ENCODE measurements at regions not wholly inside any gene's neighbourhood (a gene's known extent, or its start where the extent isn't known, plus 50 kb on each side); places are given as distances from the start of the nearest gene placed in this dataset.

GRCh38 chr22:48404801-48405447 lies 1422.7 kb downstream of the BRD1 start:
- no peak for DNase-seq

GRCh38 chr22:48403521-48404403 lies 1423.9 kb downstream of the BRD1 start:
- DNase-seq, result peak; percentile 38

- DNase-seq, result peak; percentile 49
Observed at GRCh38 chr22:48402591-48403031, 1425.1 kb downstream of the BRD1 start.

GRCh38 chr22:48401523-48401922 lies 1426.2 kb downstream of the BRD1 start:
- DNase-seq, result peak; percentile 13

- peak; percentile 5 for DNase-seq
Observed at GRCh38 chr22:48398181-48398905, 1429.3 kb downstream of the BRD1 start.

- DNase-seq, result peak; percentile 16
Observed at GRCh38 chr22:48397531-48398180, 1430.0 kb downstream of the BRD1 start.

- peak; percentile 31 for DNase-seq
Observed at GRCh38 chr22:48396785-48397530, 1430.7 kb downstream of the BRD1 start.

- peak; percentile 39 for DNase-seq
Observed at GRCh38 chr22:48396091-48396784, 1431.4 kb downstream of the BRD1 start.

- peak; percentile 22 for DNase-seq
Observed at GRCh38 chr22:48395201-48395600, 1432.5 kb downstream of the BRD1 start.

- peak; percentile 33 for DNase-seq
Observed at GRCh38 chr22:48394787-48395186, 1432.9 kb downstream of the BRD1 start.

- DNase-seq, result peak; percentile 10
Observed at GRCh38 chr22:48393885-48394284, 1433.8 kb downstream of the BRD1 start.

GRCh38 chr22:48393041-48393370 lies 1434.7 kb downstream of the BRD1 start:
- DNase-seq, result peak; percentile 48

- no peak for DNase-seq
Observed at GRCh38 chr22:48391820-48392219, 1435.9 kb downstream of the BRD1 start.

- peak; percentile 31 for DNase-seq
Observed at GRCh38 chr22:48391171-48391711, 1436.4 kb downstream of the BRD1 start.

- no peak for DNase-seq
Observed at GRCh38 chr22:48389916-48390315, 1437.8 kb downstream of the BRD1 start.

- peak; percentile 38 for DNase-seq
Observed at GRCh38 chr22:48382197-48382596, 1445.5 kb downstream of the BRD1 start.

- peak; percentile 46 for DNase-seq
Observed at GRCh38 chr22:48380016-48380665, 1447.5 kb downstream of the BRD1 start.

- peak; percentile 30 for DNase-seq
Observed at GRCh38 chr22:48379371-48379770, 1448.3 kb downstream of the BRD1 start.

- peak; percentile 33 for DNase-seq
Observed at GRCh38 chr22:48378673-48379072, 1449.0 kb downstream of the BRD1 start.

GRCh38 chr22:48376936-48377712 lies 1450.5 kb downstream of the BRD1 start:
- peak; percentile 38 for DNase-seq
